Endothelial cell (in vitro differentiated cells): ENCODE measurements at regions not wholly inside any gene's neighbourhood (a gene's known extent, or its start where the extent isn't known, plus 50 kb on each side); places are given as distances from the start of the nearest gene placed in this dataset.

Source experiments
- DNase-seq: peaks from one replicate; pipeline ENCODE4 v3.0.0; 2021; ENCODE audit warnings: low spot score
- H3K27ac Mint-ChIP-seq: one replicate; pipeline ENCODE4 v1.8.0; 2021; ENCODE audit warnings: mixed read lengths, inconsistent platforms; ENCODE audit not compliant: unreplicated experiment
- H3K27me3 Mint-ChIP-seq: one replicate; pipeline ENCODE4 v1.8.0; 2021; ENCODE audit warnings: mild to moderate bottlenecking, moderate library complexity, mixed read lengths, inconsistent platforms; ENCODE audit not compliant: unreplicated experiment
- H3K36me3 Mint-ChIP-seq: one replicate; pipeline ENCODE4 v1.8.0; 2021; ENCODE audit warnings: mild to moderate bottlenecking, low read depth, mixed read lengths, inconsistent platforms; ENCODE audit not compliant: unreplicated experiment
- H3K4me1 Mint-ChIP-seq: one replicate; pipeline ENCODE4 v1.8.0; 2021; ENCODE audit warnings: mild to moderate bottlenecking, mixed read lengths, inconsistent platforms; ENCODE audit not compliant: unreplicated experiment
- H3K4me3 Mint-ChIP-seq: one replicate; pipeline ENCODE4 v1.8.0; 2021; ENCODE audit warnings: mild to moderate bottlenecking, mixed read lengths, inconsistent platforms; ENCODE audit not compliant: unreplicated experiment
- H3K9me3 Mint-ChIP-seq: one replicate; pipeline ENCODE4 v1.8.0; 2021; ENCODE audit warnings: mixed read lengths, inconsistent platforms; ENCODE audit not compliant: unreplicated experiment
- CTCF ChIP-seq: fragments of 200-600 bp; sonication (generic); IDR thresholded peaks from one replicate; pipeline ENCODE4 v1.5.0; 2021; ENCODE audit warnings: antibody characterized with exemption; ENCODE audit not compliant: unreplicated experiment

GRCh38 chr3:168424059-168424734, 328.5 kb upstream of the GOLIM4 start:
- DNase-seq: no peak
- H3K4me3 Mint-ChIP-seq: no peak overlapping the region
- no peaks in the 10 kb centered on the region for H3K36me3 Mint-ChIP-seq
- H3K9me3 Mint-ChIP-seq: no peaks in the 10 kb centered on the region
- no peaks in the 10 kb centered on the region for H3K27me3 Mint-ChIP-seq
- peaks cover 4% of the 10 kb centered on the region for H3K4me1 Mint-ChIP-seq
- no peak overlapping the region for H3K27ac Mint-ChIP-seq
- no peak for TF ChIP-seq CTCF

GRCh38 chr3:168422843-168423242, 327.1 kb upstream of the GOLIM4 start:
- Mint-ChIP-seq H3K9me3 (no peaks in the 10 kb centered on the region), H3K36me3 (no peaks in the 10 kb centered on the region), H3K27ac (no peak overlapping the region), H3K4me1 (peaks cover 16% of the 10 kb centered on the region), H3K27me3 (no peaks in the 10 kb centered on the region), H3K4me3 (no peak overlapping the region)
- DNase-seq: no peak
- TF ChIP-seq CTCF: no peak

DNA sequence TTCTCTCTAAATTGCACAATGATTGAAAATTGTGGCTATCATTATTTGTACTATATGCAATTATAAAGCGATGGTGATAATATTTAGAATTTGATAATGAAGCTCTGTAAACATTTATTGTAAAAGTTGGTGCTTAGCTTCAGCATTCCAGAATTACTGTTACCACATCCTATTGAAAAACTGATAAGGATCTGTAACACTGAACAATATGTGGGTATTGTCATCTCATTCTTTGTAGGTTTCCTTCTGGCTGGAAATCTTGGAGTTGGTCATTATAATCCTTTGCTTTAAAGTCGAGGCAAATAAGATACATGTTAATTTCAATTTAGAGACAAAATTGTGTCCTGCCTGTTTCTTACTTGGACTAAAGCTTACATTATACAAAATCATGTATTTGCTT, 323.4 kb upstream of the GOLIM4 start:
- Mint-ChIP-seq H3K36me3 (no peaks in the 10 kb centered on the region), H3K4me3 (no peak overlapping the region), H3K4me1 (peaks cover 24% of the 10 kb centered on the region), H3K9me3 (no peaks in the 10 kb centered on the region), H3K27me3 (no peaks in the 10 kb centered on the region), H3K27ac (no peak overlapping the region)
- no peak for TF ChIP-seq CTCF
- DNase-seq: no peak

GRCh38 chr3:168417016-168417415, 321.3 kb upstream of the GOLIM4 start:
- DNase-seq: no peak
- Mint-ChIP-seq H3K9me3 (no peaks in the 10 kb centered on the region), H3K36me3 (no peaks in the 10 kb centered on the region), H3K4me1 (peaks cover 24% of the 10 kb centered on the region), H3K27me3 (no peaks in the 10 kb centered on the region), H3K27ac (no peak overlapping the region), H3K4me3 (no peak overlapping the region)
- TF ChIP-seq CTCF: no peak

DNA sequence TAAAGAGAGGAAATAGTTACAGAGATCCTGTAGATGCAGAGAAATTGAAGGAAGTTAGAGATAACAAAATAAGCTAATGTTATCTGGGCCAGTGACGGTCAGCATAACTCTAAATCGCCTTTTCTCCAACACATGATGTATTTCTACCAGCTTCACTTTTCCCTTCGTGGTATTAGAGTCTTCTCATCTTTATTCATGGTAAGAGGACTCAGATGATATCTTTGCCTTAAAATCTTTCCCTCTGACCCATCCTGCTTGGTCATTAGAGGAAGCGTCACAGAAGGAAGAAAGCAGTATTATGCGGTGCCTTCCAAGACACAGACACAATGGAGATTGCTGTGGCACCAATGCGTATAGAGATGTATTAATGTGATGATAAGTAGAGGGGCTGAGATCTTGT, 320.7 kb upstream of the GOLIM4 start:
- H3K27ac Mint-ChIP-seq: no peak overlapping the region
- DNase-seq: no peak
- peaks cover 24% of the 10 kb centered on the region for H3K4me1 Mint-ChIP-seq
- H3K4me3 Mint-ChIP-seq: no peak overlapping the region
- no peaks in the 10 kb centered on the region for H3K9me3 Mint-ChIP-seq
- no peaks in the 10 kb centered on the region for H3K36me3 Mint-ChIP-seq
- H3K27me3 Mint-ChIP-seq: no peaks in the 10 kb centered on the region
- no peak for TF ChIP-seq CTCF
